DND-41 (cell line): ENCODE measurements at regions not wholly inside any gene's neighbourhood (a gene's known extent, or its start where the extent isn't known, plus 50 kb on each side); places are given as distances from the start of the nearest gene placed in this dataset.

Experiments used
- ATAC-seq: fragments of 200-7000 bp; cut with Tn5 transposase; 3 replicates; pipeline ENCODE4 v1.9.1; 2021; ENCODE audit warnings: low read depth; ENCODE audit not compliant: insufficient read depth
- DNase-seq: peaks from one replicate; pipeline ENCODE4 v3.0.0-alpha.2; 2020
- H2AFZ ChIP-seq: 2 replicates; pipeline ENCODE4 v1.6.0; 2012; ENCODE audit warnings: low read depth, low read length
- H3K27ac ChIP-seq: 2 replicates; pipeline ENCODE4 v1.5.1; 2012; ENCODE audit warnings: low read length, inconsistent platforms
- H3K27me3 ChIP-seq: fragments of 200-600 bp; sonication (generic); 2 replicates; pipeline ENCODE4 v1.6.0; 2012; ENCODE audit warnings: low read length, mild to moderate bottlenecking, inconsistent platforms; ENCODE audit not compliant: insufficient read depth, poor library complexity
- H3K36me3 ChIP-seq: 2 replicates; pipeline ENCODE4 v1.5.1; 2012; ENCODE audit warnings: low read length, inconsistent platforms; ENCODE audit not compliant: insufficient read depth
- H3K4me1 ChIP-seq: 2 replicates; pipeline ENCODE4 v1.5.1; 2012; ENCODE audit warnings: mild to moderate bottlenecking, low read length; ENCODE audit not compliant: insufficient read depth
- H3K4me2 ChIP-seq: 2 replicates; pipeline ENCODE4 v1.6.0; 2012; ENCODE audit warnings: mild to moderate bottlenecking, moderate library complexity, low read length, inconsistent platforms; ENCODE audit not compliant: insufficient read depth
- H3K4me3 ChIP-seq, 2 experiments: fragments of 200-600 bp in 1 of 2; shearing (Covaris generic) in 1 of 2; 2 replicates each; pipeline ENCODE4 v1.5.1; 2012 to 2016; ENCODE audit warnings: inconsistent platforms in 2 of 2, low read length in 2 of 2, mild to moderate bottlenecking in 2 of 2, low read depth in 1 of 2, moderate library complexity in 1 of 2
- H3K79me2 ChIP-seq: 2 replicates; pipeline ENCODE4 v1.6.0; 2012; ENCODE audit warnings: low read length, inconsistent platforms; ENCODE audit not compliant: insufficient read depth
- H3K9ac ChIP-seq: 2 replicates; pipeline ENCODE4 v1.6.0; 2012; ENCODE audit warnings: low read depth, mild to moderate bottlenecking, inconsistent platforms, low read length, moderate library complexity
- H3K9me3 ChIP-seq: 2 replicates; pipeline ENCODE4 v1.5.1; 2012; ENCODE audit warnings: low read length, moderate library complexity, mild to moderate bottlenecking, inconsistent platforms; ENCODE audit not compliant: insufficient read depth, severe bottlenecking
- H4K20me1 ChIP-seq: 2 replicates; pipeline ENCODE4 v1.6.0; 2012; ENCODE audit warnings: low read length; ENCODE audit not compliant: insufficient read depth
- EZH2 ChIP-seq: IDR thresholded peaks from 3 replicates; pipeline ENCODE4 v1.6.1; 2012; ENCODE audit warnings: borderline replicate concordance, low read depth, mild to moderate bottlenecking, moderate library complexity, low read length, inconsistent platforms; ENCODE audit not compliant: severe bottlenecking
- TF ChIP-seq, protein P1 (sequence below): IDR thresholded peaks from 2 replicates; pipeline ENCODE4 v1.5.1; 2012; ENCODE audit warnings: borderline replicate concordance, low read length, moderate library complexity, mild to moderate bottlenecking; ENCODE audit not compliant: poor library complexity, severe bottlenecking; ENCODE audit errors: extremely low read depth

DNA sequence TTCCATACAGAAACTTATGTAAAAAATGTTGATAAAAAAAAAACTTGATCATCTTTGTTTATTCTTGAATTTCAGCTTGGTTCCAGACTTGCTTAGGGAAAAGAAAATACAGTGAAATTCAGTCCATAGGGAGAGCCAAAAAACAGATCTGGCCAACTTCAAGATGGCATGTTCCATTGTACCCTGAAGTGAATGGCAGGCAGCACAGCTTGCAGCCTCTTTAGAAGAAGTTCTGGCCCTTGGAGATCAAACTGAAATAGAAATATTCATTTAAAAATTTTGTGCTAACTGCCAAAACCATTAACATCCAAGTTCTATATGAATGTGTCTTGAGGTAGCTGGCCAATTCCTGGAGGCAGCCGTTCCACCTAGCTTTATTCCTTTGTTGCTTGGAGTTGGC, 448.4 kb downstream of the EPM2A start:
- Histone ChIP-seq H3K79me2 (no peaks in the 10 kb centered on the region), H3K4me1 (no peaks in the 10 kb centered on the region)
- ATAC-seq = no peak

DNA sequence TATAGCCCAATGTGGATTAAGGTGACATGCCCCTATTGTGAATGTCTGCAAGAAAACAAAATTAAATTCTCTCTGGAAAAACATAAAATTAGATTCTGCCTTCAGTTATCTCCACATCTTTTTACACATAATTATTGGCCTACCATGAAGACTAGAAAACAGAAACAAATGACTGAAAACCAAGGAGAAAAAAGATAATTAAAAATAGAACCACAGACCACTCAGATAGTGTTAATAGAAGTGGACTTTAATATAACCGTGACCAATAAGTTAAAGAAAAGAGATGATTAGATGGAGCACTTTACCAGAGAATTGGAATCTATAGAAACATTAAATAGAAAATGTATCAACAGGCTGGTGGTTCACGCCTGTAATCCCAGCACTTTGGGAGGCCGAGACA, 445.7 kb downstream of the EPM2A start:
- H3K9ac ChIP-seq = no peak overlapping the region
- H3K79me2 ChIP-seq = no peaks in the 10 kb centered on the region
- no peaks in the 10 kb centered on the region for H4K20me1 ChIP-seq
- H3K9me3 ChIP-seq = no peaks in the 10 kb centered on the region
- DNase-seq = no peak
- H3K27me3 ChIP-seq = no peaks in the 10 kb centered on the region
- H3K4me3 ChIP-seq = no peak overlapping the region
- no peaks in the 10 kb centered on the region for H3K4me1 ChIP-seq
- H3K27ac ChIP-seq = no peak overlapping the region
- TF ChIP-seq, protein P1, sequence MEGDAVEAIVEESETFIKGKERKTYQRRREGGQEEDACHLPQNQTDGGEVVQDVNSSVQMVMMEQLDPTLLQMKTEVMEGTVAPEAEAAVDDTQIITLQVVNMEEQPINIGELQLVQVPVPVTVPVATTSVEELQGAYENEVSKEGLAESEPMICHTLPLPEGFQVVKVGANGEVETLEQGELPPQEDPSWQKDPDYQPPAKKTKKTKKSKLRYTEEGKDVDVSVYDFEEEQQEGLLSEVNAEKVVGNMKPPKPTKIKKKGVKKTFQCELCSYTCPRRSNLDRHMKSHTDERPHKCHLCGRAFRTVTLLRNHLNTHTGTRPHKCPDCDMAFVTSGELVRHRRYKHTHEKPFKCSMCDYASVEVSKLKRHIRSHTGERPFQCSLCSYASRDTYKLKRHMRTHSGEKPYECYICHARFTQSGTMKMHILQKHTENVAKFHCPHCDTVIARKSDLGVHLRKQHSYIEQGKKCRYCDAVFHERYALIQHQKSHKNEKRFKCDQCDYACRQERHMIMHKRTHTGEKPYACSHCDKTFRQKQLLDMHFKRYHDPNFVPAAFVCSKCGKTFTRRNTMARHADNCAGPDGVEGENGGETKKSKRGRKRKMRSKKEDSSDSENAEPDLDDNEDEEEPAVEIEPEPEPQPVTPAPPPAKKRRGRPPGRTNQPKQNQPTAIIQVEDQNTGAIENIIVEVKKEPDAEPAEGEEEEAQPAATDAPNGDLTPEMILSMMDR = no peak
- no peak for TF ChIP-seq EZH2
- ATAC-seq = no peak
- no peaks in the 10 kb centered on the region for H3K36me3 ChIP-seq
- H3K4me2 ChIP-seq = no peak overlapping the region
- no peak overlapping the region for H2AFZ ChIP-seq

More for the DNA sequence above, 448.4 kb downstream of the EPM2A start:
- no peak overlapping the region for H3K27ac ChIP-seq
- H3K27me3 ChIP-seq = no peaks in the 10 kb centered on the region
- no peak for DNase-seq
- no peaks in the 10 kb centered on the region for H3K9me3 ChIP-seq
- no peak overlapping the region for H2AFZ ChIP-seq
- H3K36me3 ChIP-seq = no peaks in the 10 kb centered on the region
- TF ChIP-seq, protein P1 = no peak
- no peak for TF ChIP-seq EZH2
- H3K4me2 ChIP-seq = no peak overlapping the region
- no peaks in the 10 kb centered on the region for H4K20me1 ChIP-seq
- no peak overlapping the region for H3K4me3 ChIP-seq
- no peak overlapping the region for H3K9ac ChIP-seq

DNA sequence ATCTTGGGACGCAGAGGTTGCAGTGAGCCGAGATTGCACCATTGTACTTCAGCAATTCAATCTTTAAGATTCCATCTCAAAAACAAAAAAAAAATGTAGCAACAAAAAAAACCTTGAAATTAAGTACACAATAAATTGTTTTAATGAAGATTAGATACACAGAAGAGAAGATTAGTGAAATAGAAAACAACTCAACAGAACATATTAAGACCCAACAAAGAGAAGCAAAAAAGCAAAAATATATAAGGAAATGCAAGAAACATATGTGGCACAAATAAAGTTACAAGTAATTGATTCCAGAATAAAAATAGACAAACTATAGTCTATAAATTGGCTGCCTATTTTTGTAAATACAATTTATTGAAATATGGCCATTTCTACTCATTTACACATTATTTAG, 445.2 kb downstream of the EPM2A start:
- Histone ChIP-seq H2AFZ (no peak overlapping the region), H3K27me3 (no peaks in the 10 kb centered on the region), H3K9me3 (no peaks in the 10 kb centered on the region), H3K9ac (no peak overlapping the region), H3K79me2 (no peaks in the 10 kb centered on the region), H3K4me3 (no peak overlapping the region), H3K4me1 (no peaks in the 10 kb centered on the region), H3K27ac (no peak overlapping the region), H3K4me2 (no peak overlapping the region), H4K20me1 (no peaks in the 10 kb centered on the region), H3K36me3 (no peaks in the 10 kb centered on the region)
- TF ChIP-seq, protein P1 = no peak
- no peak for TF ChIP-seq EZH2
- ATAC-seq = no peak
- DNase-seq = no peak

DNA sequence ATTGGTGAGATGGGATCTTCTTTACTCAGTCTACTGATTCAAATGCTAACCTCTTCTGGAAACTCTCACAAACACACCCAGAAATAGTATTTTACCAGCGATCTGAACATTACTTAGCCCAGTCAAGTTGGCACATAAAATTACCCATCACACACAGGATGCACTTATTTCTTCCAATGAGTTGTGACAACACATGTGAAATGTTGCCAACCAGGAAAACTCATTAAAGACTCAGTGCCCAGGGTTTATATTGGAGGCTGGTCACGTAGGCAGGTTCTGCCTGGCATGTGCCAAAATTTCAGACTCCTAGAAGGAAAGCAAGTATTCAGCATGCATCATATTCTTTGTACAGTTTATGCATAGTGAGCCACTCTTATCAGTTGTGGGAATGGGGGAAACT, 443.3 kb downstream of the EPM2A start:
- Histone ChIP-seq H3K9me3 (no peaks in the 10 kb centered on the region), H3K79me2 (no peaks in the 10 kb centered on the region), H3K27ac (no peak overlapping the region), H3K36me3 (no peaks in the 10 kb centered on the region), H3K4me3 (no peak overlapping the region), H3K27me3 (no peaks in the 10 kb centered on the region), H3K4me1 (no peaks in the 10 kb centered on the region), H3K9ac (no peak overlapping the region), H2AFZ (no peak overlapping the region), H4K20me1 (no peaks in the 10 kb centered on the region), H3K4me2 (no peak overlapping the region)
- ATAC-seq = no peak
- TF ChIP-seq, protein P1 = no peak
- TF ChIP-seq EZH2 = no peak
- DNase-seq = no peak
